Adrenal gland (tissue), 9 donors: ENCODE measurements at regions not wholly inside any gene's neighbourhood (a gene's known extent, or its start where the extent isn't known, plus 50 kb on each side); places are given as distances from the start of the nearest gene placed in this dataset.

Experiments used
- DNase-seq, 7 donors: peaks; one replicate each; pipeline ENCODE4 v3.0.0-alpha.2; 2019 to 2020
- H3K27ac ChIP-seq, 5 donors: fragments of 200-600 bp; sonication (generic) in 4 of 5; 1 replicate in 3 of 5; 2 replicates in 2 of 5; pipeline versions ENCODE4 v1.5.1 to v1.8.0; 2016 to 2020; ENCODE audit warnings: mild to moderate bottlenecking in 1 of 5
- H3K27me3 ChIP-seq: fragments of 200-600 bp; 2 replicates; pipeline ENCODE4 v1.8.0; 2021
- H3K36me3 ChIP-seq, 2 donors: fragments of 200-600 bp; replicated peaks in 1 of 2; 1 replicate in 1 of 2; 2 replicates in 1 of 2; pipeline versions ENCODE4 v1.5.1 to v1.8.0; 2018 to 2022
- H3K4me1 ChIP-seq, 2 donors: fragments of 200-600 bp; replicated peaks in 1 of 2; 1 replicate in 1 of 2; 2 replicates in 1 of 2; pipeline versions ENCODE4 v1.5.1 to v1.8.0; 2018 to 2021
- H3K4me3 ChIP-seq, 4 donors: fragments of 200-600 bp; sonication (generic) in 3 of 4; one replicate each; pipeline ENCODE4 v1.5.1; 2016 to 2018
- H3K9me3 ChIP-seq, 3 donors: fragments of 200-600 bp; sonication (generic) in 1 of 3; replicated peaks in 1 of 3; 1 replicate in 2 of 3; 2 replicates in 1 of 3; pipeline versions ENCODE4 v1.5.1 to v1.8.0; 2016 to 2021
- CTCF ChIP-seq, 6 experiments: fragments of 450-650 bp in 4 of 6; fragments of 200-600 bp in 2 of 6; sonication (generic) in 1 of 6; IDR thresholded peaks; 1 replicate in 5 of 6; 2 replicates in 1 of 6; pipeline versions ENCODE4 v1.5.1 to v1.8.0; 2016 to 2021; ENCODE audit warnings: antibody characterized with exemption in 6 of 6, mild to moderate bottlenecking in 2 of 6, moderate library complexity in 1 of 6
- POLR2A ChIP-seq, 2 donors: fragments of 450-650 bp; IDR thresholded peaks; one replicate each; pipeline ENCODE4 v1.6.1; 2017; ENCODE audit warnings: antibody characterized with exemption in 2 of 2, mild to moderate bottlenecking in 2 of 2, moderate library complexity in 1 of 2
- WGBS, 4 donors: extraction: QIAGEN DNeasy Blood & Tissue Kit in 2 of 4; methylation state at CpG; one replicate each; pipeline versions ENCODE4 v1.1.5 to v1.1.7; 2013 to 2017; 5-methylcytosine and 5-hydroxymethylcytosine counted together
- intact Hi-C, 2 donors: fragments of 100-400 bp; cut with DNase I; formaldehyde crosslinking; loops; one replicate each; pipeline versions ENCODE4 v1.14.1 to v1.15.0; 2022 to 2023
- donor health status: healthy with polysubstance abuse.
- donor health status: Bipolar disorder and iron deficiency.
- donor health status: DM: yes; HTN: yes; CAD: no.
- donor health status: DM: no; HTN: no; CAD: no.
- donor health status: DM: no; HTN: no; CAD: no.

DNA sequence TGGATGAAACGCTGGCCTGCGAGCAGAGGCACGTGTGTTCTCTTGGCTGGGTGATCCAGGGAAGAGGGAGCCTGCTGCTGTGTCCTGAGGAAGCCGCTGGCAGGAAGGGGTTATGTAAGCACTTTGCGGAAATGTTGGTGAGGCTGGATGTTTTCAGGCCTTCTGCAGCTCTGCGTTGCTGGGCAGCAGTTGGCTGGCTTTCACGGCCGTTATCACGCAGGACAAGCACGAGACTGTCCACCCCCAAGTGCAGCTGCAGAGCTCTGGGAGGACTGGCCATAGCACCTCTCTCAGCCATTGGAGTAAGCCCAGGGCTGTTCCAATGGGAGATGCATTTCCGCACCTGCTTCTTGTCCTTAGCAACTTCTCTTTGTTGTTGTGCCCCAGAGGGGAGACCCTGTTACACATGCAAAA lies 146.9 kb upstream of the SOX21 start:
- no peaks in the 10 kb centered on the region for H3K9me3 ChIP-seq
- H3K4me1 ChIP-seq = peaks cover 0 to 20% of the 10 kb centered on the region in 2 donors
- H3K36me3 ChIP-seq = no peaks in the 10 kb centered on the region
- intact Hi-C loops = no loop called here
- no peaks in the 10 kb centered on the region for H3K27me3 ChIP-seq
- WGBS, 4 donors = 37 to 51% (median 43%) methylated on average over 9 to 11 of the region's 11 CpGs
- no peak for TF ChIP-seq CTCF (IDR thresholded peaks at IDR 0.05)
- TF ChIP-seq POLR2A (IDR thresholded peaks at IDR 0.05) = no peak
- peak overlapping the region in 2 of 5 donors; percentile 45 to 62 for H3K27ac ChIP-seq
- H3K4me3 ChIP-seq = no peak overlapping the region
- peak; percentile 39 to 94 (median 57) for DNase-seq

- no peaks in the 10 kb centered on the region for H3K9me3 ChIP-seq
- no peaks in the 10 kb centered on the region for H3K27me3 ChIP-seq
- H3K4me3 ChIP-seq = no peak overlapping the region
- intact Hi-C loops = no loop called here
- 77 to 85% (median 81%) methylated on average over 4 of the region's 4 CpGs for WGBS, 4 donors
- peaks cover 0 to 20% of the 10 kb centered on the region in 2 donors for H3K4me1 ChIP-seq
- no peak for DNase-seq
- H3K27ac ChIP-seq = peak overlapping the region in 1 of 5 donors; percentile 3
- no peak for TF ChIP-seq POLR2A (IDR thresholded peaks at IDR 0.05)
- no peak for TF ChIP-seq CTCF (IDR thresholded peaks at IDR 0.05)
- H3K36me3 ChIP-seq = no peaks in the 10 kb centered on the region
Measured at GRCh38 chr13:94858856-94859255, 146.5 kb upstream of the SOX21 start.

DNA sequence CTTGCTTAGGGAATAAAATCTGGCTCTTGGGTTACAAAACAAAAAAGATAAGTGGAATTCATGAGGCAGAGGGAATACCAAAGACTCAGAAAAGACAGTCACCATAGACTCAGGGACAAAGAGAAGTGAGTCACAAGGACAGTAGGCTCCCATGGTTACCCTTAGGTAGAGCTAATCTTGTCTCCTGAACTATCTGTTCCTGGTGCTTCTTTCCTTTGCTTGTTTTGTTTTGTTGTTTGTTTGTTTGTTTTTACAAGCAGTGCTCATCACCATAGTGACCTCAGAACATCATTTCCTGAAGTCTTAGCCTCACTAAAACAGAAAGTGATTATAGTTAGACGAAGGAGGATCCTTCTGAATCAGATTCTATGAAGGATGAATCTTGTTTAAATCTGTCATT lies 142.3 kb upstream of the SOX21 start:
- Histone ChIP-seq H3K4me1 (peaks cover 0 to 8% of the 10 kb centered on the region in 2 donors), H3K27me3 (no peaks in the 10 kb centered on the region), H3K27ac (no peak overlapping the region), H3K9me3 (no peaks in the 10 kb centered on the region), H3K36me3 (no peaks in the 10 kb centered on the region), H3K4me3 (no peak overlapping the region)
- intact Hi-C loops = no loop called here
- TF ChIP-seq POLR2A (IDR thresholded peaks at IDR 0.05) = no peak
- no peak for TF ChIP-seq CTCF (IDR thresholded peaks at IDR 0.05)
- no peak for DNase-seq
- 48 to 69% (median 59%) methylated on average over 1 of the region's 1 CpG for WGBS, 4 donors

GRCh38 chr13:94851576-94851975 lies 139.2 kb upstream of the SOX21 start:
- H3K27ac ChIP-seq = no peak overlapping the region
- no peaks in the 10 kb centered on the region for H3K36me3 ChIP-seq
- DNase-seq = no peak
- no peak for TF ChIP-seq POLR2A (IDR thresholded peaks at IDR 0.05)
- no peak for TF ChIP-seq CTCF (IDR thresholded peaks at IDR 0.05)
- WGBS, 4 donors = 64 to 100% (median 85%) methylated on average over 1 of the region's 1 CpG
- no peak overlapping the region for H3K4me3 ChIP-seq
- intact Hi-C loops = no loop called here
- H3K27me3 ChIP-seq = no peaks in the 10 kb centered on the region
- no peaks in the 10 kb centered on the region for H3K4me1 ChIP-seq
- no peaks in the 10 kb centered on the region for H3K9me3 ChIP-seq
